Activated CD8-positive, alpha-beta memory T cell treated with anti-CD3 and anti-CD28 coated beads for 36 hours (primary cell): ENCODE measurements at regions not wholly inside any gene's neighbourhood (a gene's known extent, or its start where the extent isn't known, plus 50 kb on each side); places are given as distances from the start of the nearest gene placed in this dataset.

Experiments
- CTCF ChIA-PET: fragments of 350-600 bp; sonication (Branson Sonifier 250); formaldehyde crosslinking; loops from one replicate; lab custom pipeline; 2021; ENCODE audit warnings: antibody characterized with exemption; lab: Charles Lee
- POLR2A ChIA-PET: fragments of 350-600 bp; sonication (Branson Sonifier 250); formaldehyde crosslinking; loops from one replicate; lab custom pipeline; 2021; ENCODE audit warnings: antibody characterized with exemption; lab: Charles Lee

DNA sequence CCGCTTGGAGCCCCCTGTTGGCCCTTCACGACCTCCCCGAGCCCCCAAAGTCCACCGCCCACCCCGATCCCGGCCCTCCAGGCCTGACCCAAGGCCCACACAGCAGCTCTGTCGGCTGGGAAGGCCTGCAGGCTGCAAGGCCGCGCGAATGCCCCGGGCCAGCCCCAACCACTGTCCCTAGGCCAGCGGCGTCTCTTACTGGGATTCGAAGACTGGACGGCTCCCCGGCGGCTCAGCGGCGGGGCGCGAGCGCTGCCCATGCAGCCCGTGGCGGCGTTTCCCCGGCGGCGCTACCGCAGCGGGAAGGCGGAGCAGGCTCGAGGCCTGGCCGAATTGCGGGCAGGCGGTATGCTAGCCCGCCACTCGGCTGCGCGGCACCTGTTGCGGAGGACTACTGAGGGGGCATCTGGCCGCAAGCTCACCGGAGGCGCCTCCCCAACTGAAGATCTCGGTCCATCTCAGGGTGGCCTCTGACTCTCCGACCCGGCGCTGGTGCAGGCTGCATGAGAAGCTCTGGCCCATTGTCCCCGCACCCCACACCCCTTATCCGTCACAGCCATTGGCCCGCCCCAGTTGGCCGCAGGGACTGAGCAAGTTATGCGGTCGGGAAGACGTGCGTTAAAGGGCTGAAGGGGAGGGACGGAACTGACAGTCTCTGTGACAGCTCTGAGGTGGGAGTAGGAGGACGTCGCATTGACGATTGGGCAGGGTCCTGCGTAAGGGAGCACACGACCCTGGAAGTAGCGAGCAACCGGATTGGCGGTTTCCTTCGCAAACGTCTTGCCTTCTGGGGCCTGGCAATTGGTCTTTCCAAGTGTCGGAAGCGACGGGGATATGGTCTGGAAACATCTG lies 303.5 kb upstream of the HSFY2 start:
- POLR2A ChIA-PET: interaction anchor here (0.6 kb wide), 1 partner anchor 493 kb away, joined by 3 read pairs; no protein-coding TSS in a partner anchor
- CTCF ChIA-PET: no interaction called here

DNA sequence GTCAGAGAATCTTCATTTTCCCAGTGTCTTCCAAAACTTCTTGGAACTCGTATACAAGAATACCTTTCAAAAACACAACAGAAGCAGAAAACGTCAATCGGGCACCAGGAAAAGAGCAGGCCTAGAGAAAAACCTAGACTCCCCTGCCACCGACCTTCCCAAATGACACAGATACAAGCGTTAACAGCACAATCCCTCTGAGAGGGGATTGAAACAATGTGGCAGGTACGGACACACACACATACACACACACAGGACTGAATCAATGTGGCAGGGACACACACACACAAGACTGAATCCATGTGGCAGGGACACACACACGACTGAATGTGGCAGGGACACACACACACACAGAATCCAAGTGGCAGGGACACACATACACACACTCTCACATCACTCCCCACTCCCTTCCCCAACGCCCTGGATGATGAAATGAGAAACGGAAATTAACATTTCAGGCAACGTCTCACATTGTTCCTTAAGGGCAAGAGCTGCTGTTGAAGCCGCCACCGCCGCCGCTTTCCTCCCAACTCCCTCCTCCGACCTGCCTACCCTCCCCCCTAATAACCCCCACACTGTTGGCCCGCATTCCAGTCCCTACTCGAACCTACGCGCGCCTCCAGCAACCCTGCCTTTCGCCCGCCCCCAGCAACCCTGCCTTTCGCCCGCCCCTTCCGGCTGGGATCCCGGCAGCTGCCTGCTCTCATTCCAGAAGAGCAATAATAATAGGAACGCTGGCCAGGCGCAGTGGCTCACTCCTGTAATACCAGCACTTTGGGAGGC lies 302.1 kb upstream of the HSFY2 start:
- ChIA-PET POLR2A (no interaction called here), CTCF (no interaction called here)

DNA sequence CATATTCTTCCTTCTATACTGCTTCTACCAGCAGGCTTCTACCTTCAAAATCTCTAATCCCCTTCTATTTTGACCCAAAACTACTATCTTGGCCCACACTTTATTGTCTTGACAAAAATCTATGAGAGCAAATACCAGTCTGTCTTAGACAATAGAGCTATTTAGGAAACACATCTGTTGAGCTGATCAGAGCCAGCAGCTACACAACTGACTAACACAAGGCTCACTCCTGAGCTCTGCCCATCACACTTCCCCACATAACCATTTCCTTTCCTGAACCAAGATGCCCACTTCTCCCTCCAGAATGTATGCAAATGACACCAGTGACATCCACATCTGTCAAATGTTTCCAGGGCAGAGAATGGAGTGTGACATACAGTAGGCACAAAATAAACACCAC lies 293.9 kb upstream of the HSFY2 start:
- POLR2A ChIA-PET: no interaction called here
- CTCF ChIA-PET: no interaction called here

DNA sequence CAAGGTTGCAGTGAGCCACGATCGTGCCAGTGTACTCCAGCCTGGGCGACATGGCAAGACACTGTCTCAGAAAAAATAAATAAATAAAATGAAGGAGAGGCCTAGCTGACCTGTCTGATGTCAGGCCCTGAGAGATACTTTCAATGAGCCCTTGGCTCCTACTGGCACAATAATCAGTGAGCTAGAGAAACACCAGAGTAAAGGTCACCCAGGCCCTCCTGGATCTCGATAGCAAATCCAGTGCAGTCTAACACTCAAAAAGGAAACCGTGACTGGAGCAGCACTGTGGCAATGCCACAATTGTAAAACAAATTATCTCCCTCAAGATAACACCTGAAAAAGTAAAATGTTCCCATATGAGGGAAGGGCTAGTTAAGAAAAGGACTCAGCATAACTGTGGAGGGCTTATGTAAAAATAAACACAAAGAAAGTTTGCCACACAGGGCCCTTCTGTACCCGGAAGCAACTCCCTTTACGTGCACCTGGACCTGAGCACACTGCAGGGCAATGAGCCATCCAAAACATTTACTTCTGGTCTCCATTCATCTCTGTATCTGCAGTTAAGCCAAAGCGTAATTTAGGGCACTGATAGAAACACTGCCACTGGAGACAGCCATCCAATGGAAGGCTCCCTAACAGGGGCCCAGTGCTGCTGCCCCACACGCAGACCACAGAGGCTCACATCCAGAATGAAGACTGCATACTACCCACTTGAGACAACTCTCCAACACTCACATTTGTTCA lies 293.1 kb upstream of the HSFY2 start:
- ChIA-PET CTCF (no interaction called here), POLR2A (no interaction called here)

DNA sequence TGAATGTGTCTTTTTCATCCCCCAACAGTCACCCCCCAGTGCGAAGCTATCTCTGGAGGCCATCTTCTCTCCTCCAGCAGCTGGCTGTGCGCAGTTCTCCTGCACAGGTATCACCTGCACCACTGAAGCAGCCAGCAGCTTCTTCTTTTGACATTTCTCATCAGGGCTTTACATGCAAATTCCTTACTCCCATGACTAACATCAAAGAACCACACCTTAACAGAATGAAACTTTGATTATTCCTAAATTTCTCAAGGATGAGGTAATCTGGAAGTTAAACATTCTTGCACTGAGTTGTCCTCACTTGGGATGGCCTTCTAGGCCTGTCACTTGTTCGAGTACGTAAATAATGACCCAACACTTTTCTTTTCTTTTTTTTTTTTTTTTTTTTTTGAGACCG lies 291.6 kb upstream of the HSFY2 start:
- ChIA-PET CTCF (no interaction called here), POLR2A (no interaction called here)

DNA sequence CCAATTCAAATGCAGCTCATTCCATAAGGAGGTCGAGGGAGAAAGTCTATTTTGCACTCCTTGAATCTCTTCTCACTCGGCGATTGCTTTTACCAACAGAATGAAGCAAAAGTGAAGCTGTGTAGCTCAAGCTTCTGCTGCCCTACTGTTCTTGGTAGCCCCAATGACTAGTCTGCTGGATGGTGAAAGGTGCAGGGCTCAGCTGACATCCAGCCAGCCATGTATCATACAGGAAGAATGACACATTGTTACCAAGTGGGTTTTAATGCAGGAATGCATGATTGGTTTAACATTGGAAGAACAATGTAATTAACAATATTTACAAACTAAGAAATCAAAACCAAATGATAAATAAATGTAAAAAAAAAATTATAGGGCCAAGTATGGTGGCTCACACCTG lies 286.2 kb upstream of the HSFY2 start:
- ChIA-PET POLR2A (no interaction called here), CTCF (no interaction called here)

DNA sequence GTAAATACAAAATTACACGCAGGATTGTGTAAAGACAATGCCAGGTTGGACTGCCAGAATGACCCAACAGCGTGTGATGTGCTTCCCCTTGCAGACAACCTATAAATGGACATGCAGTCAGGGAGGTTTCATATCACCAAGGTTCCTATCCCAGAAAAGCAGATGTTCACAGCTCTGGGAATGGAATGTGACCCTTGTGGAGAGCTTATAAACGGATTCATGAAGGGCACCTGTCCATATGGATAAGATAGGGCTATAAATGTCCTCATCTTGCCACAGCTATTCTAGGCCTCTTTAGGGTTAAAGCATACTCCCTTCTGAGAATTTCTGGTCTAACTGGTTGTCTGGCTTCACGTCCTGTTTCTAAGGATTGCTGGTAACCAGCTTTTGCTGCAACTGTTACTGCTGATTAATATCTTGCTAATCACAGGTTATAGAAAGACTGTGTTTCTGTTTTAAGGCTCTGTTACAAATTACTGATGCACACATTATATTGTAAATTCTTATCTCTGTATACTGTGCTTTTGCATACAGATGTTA lies 285.4 kb upstream of the HSFY2 start:
- ChIA-PET POLR2A (no interaction called here), CTCF (no interaction called here)

DNA sequence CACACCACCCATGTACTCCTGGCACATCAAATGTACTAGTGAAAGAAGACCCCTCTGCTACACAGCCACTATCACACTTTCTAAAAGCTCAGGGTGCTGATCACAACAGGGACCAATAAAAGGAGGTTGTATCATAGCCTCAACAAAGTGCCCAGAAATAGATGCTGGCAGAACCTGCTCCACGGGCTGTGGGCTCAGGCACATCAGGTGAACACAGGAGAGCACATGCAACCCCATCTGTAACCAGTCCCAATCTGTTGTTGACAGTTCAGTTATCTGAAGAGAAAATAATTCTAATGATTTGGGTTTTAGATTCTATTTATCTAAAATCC lies 282.6 kb upstream of the HSFY2 start:
- CTCF ChIA-PET: no interaction called here

DNA sequence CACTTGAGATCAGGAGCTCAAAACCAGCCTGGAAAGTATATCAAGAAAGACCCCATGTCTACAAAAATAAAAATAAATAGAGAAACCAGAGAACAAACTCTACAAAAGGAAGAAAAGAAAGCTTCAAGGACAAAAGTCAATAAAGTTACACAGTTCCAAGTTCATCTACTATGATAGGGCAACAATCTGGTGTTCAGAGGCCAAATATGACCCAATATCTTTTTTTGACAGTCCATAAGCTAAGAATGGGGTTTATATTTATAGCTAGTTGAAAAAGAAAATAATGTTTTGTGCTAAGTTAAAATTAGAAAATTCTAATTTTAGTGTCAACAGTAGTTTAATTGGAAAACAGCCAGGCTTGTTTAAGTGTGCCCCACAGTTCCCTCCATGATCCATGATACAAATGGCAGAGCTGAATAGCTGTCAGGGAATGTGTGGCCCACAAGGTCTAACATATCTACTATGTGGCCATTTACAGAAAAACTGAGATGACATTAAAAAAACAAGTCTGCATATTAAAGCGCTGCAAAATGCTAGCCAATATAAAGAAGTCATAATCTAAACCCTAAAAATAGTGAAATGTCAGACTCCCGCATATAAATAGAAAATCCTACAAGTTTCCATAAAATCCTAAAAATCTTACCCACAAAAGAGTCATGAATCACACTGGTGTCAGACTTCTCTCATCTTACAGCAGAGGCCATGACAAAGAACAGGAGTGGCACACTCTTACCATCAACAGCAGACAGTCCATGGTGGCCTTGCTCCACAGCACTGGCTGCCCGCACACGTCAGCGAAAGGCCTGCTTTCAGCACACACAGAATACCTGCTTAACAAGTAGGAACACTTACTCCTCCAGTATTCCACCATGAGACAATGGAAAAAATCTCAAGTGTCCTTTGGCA lies 281.9 kb upstream of the HSFY2 start:
- ChIA-PET POLR2A (no interaction called here), CTCF (no interaction called here)

More for the DNA sequence above, 282.6 kb upstream of the HSFY2 start:
- POLR2A ChIA-PET: no interaction called here

DNA sequence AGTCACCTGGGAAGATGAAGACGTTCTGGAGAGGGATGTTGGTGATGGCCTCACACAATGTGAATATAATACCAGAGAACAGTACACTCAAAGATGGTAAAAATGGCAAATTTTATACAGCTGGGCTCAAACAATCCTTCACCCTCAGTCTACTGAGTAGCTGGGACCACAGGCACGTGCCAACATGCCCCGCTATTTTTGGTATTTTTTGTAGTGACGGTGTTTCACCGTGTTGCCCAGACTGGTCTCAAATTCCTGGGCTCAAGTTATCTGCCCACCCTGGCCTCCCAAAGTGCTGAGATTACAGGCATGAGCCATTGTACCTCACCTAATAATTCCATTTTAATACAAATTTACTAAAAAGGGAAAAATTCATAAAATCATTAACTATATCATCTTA lies 280.3 kb upstream of the HSFY2 start:
- POLR2A ChIA-PET: no interaction called here
- CTCF ChIA-PET: no interaction called here

DNA sequence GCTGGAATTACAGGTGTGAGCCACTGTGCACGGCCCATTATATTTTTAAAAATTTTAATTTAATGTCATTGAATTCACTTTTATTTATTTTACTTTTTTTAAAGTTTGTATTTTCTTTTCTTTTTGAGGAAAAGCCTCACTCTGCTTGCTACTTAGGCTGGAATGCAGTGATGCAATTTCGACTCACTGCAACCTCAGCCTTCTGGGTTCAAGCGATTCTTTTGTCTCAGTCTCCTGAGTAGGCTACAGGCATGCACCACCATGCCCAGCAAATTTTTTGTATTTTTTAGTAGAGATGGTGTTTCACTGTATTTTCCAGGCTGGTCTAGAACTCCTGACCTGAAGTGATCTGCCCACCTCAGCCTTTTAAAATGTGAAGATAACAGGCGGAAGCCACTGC lies 277.5 kb upstream of the HSFY2 start:
- POLR2A ChIA-PET: no interaction called here

DNA sequence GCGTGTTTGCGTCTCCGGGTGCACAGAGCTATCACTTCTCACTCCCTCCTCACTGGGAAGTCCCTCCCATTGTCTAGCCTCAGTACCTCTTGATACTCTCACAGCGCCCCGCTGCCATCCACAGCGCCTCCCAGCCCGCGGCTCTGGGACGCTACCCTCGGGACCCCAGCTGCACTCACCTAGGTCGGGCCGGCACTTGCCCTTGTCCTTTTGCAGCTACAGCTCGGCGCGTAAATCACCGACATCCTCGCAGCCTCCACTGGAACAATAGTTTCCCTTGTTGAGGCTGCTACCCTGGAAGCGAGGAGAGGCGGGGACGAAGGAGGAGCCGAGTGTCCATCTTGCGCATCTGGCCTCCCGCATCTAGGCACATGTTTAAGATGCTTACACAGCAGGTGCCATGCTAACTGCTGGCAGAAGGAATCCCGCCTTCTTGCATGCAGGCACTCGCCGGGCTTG lies 269.5 kb upstream of the HSFY2 start:
- ChIA-PET POLR2A (no interaction called here), CTCF (no interaction called here)

More for the DNA sequence above, 277.5 kb upstream of the HSFY2 start:
- CTCF ChIA-PET: no interaction called here

DNA sequence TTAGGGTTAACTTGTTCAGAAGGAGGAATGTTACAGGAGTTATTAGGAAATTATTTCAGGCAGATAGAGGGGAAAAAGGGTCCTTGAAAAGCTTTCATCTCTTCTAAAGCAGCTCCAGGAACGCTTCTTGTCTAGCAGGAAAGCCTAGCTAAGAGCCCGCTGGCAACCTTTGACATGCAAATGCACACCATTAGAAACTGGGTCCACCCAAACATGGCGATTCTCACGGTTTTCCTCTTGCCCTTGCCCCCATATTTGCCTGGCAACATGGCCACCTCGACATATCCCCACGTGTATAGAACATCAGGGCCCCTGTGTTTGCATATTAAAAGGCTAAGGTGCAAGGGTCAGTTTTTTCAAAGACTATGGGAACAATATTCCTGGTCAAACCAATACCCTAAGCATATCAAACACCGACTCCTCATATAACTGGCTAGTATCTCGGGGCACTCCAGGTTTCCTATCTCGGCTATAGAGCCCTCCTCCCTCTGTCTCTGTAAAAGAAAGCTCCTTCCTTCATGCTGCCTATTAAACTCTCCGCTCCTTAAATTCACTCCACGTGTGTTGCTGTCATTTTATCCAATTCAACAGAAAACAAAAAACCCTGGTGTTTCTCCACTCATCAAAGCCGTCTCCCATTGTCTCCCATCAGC lies 268.9 kb upstream of the HSFY2 start:
- CTCF ChIA-PET: no interaction called here
- POLR2A ChIA-PET: no interaction called here

DNA sequence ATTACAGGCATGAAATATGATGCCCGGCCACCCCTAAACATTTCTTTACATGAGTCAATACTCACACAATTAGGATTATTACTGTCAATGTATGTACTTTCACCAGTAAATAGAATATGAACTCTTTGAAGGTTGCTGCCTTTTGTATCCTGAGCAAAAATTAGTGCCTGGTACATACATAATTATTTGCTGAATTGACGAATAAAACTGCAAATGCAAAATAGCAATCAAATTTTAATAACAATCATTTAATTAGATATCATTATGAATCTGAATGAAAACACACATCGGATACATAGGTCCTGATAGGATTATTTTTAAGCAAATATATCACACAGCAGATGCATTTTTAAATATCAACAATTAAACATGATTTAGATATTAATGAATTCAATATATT lies 253.1 kb upstream of the HSFY2 start:
- POLR2A ChIA-PET: no interaction called here
- CTCF ChIA-PET: no interaction called here

DNA sequence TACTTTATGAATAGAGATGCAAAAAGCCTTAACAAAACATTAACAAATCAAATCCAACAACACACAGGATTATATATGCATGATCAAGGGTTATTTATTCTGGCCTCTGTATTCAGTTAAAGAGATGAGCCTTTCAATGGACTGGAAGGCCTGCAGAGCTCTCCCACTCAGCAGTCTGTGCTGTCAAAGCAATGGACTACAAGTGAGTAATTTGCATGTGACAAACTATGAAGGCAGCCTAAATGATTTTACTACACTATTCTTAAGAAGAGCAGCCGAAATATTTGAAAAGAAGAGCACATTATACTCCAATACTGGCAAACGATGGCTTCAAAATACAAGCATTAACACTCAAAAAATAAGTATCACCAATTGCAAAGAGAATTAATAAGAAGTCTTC lies 250.4 kb upstream of the HSFY2 start:
- ChIA-PET CTCF (no interaction called here), POLR2A (no interaction called here)

DNA sequence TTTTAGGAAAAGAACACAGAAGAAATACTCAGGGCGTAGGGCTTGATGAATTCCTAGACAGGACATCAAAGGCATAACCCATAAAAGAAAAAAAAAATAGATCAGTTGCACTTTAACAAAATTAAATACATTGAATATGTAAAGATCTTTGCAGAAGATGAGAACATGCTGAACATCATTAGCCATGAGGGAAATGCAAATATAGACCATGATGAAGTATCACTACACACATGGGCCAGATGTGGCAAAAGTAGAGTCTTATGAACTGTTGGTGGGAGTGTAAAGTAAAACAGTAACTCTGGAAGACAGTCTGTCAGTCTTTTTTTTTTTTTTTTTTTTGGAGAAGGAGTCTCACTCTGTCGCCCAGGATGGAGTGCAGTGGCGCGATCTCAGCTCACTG lies 246.7 kb upstream of the HSFY2 start:
- ChIA-PET CTCF (no interaction called here), POLR2A (no interaction called here)

DNA sequence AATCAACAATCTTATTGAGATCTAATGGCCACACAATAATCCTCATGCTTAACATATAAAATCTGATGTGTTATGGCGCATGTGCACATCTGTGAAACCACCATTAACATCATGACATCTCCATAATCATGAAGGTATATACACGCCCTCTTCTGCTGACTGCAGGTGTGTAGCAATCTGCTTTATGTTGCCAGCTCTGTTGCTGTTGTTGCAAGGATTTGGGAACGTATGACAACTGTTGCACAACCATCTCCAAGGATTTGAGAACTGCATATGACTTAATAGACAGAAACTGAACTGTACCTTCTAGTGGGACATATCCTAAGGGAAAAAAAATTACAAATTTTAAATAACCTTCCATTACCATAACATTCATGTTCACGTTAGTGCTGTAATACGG lies 243.5 kb upstream of the HSFY2 start:
- CTCF ChIA-PET: no interaction called here
- POLR2A ChIA-PET: no interaction called here

DNA sequence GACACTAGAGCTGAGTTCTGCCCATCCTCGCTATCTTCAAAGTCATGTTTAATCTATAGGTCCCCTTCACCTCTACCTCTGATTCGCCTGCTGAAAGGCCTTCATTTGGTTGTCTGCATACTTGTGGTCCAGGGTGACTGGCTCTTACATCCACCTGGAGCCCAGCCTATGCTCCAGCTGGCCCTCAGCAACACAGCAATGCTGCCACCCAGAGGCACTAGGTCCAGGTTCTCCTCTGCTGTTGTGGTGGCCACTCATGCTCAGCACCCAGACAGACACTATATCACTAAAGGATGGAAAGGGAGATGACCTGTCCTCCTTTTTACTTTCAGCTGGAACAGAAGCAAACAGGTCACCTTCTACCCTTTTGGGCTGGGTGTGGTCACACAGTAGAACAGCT lies 242.3 kb upstream of the HSFY2 start:
- ChIA-PET CTCF (no interaction called here), POLR2A (no interaction called here)

DNA sequence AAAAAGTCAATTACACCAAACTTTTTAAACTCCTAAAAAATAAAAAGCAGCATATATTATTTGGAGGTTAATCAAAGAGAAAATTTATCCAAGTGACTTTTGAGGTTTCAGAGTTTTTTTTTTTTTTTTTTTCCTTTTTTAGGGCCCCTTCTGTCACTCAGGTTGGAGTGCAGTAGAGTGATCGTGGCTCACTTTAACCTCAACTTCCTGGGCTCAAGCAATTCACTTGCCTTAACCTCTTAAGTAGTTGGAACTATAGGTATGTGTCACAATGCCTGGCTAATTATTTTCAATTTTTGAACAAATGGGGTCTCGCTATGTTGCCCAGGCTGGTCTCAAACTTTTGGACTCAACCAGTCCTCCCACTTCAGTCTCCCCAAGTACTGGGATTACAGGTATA lies 241.7 kb upstream of the HSFY2 start:
- CTCF ChIA-PET: no interaction called here
- POLR2A ChIA-PET: no interaction called here
